HepG2 (cell line): ENCODE measurements at regions not wholly inside any gene's neighbourhood (a gene's known extent, or its start where the extent isn't known, plus 50 kb on each side); places are given as distances from the start of the nearest gene placed in this dataset.

Experiments
- SIN3A ChIP-seq: IDR thresholded peaks from 2 replicates; pipeline ENCODE4 v1.6.1; 2011; ENCODE audit warnings: low read depth, mild to moderate bottlenecking, control low read depth, low read length, borderline replicate concordance
- SMYD3 ChIP-seq: sonication (generic); formaldehyde crosslinking; IDR thresholded peaks from 2 replicates; pipeline ENCODE4 v1.8.1; 2023; ENCODE audit warnings: mild to moderate bottlenecking, missing genetic modification reagents
- ZNF430 ChIP-seq: sonication (generic); formaldehyde crosslinking; IDR thresholded peaks from 2 replicates; pipeline ENCODE4 v1.9.0; 2021; ENCODE audit warnings: mild to moderate bottlenecking, missing genetic modification reagents

- no peak for TF ChIP-seq SIN3A
- TF ChIP-seq ZNF430 (CRISPR knock-in tag) = no peak
- TF ChIP-seq SMYD3 (CRISPR knock-in tag) = no peak
These were observed 872.3 kb downstream of the SLITRK1 start for GRCh38 chr13:83009987-83010386.
